HepG2 (cell line): ENCODE measurements at regions not wholly inside any gene's neighbourhood (a gene's known extent, or its start where the extent isn't known, plus 50 kb on each side); places are given as distances from the start of the nearest gene placed in this dataset.

Experiments used
- ATAC-seq: fragments of 200-7000 bp; cut with Tn5 transposase; 3 replicates; pipeline ENCODE4 v1.9.1; 2020; ENCODE audit warnings: mild to moderate bottlenecking, moderate library complexity
- BruUV-seq: library from RNA; stranded (reverse); fragments of 400-500 nt; replicated peaks from 2 replicates; lab custom pipeline; 2021; lab: Mats Ljungman, UMichigan
- CTCF ChIA-PET: fragments of 300-600 bp; formaldehyde crosslinking; extraction: SDS; loops from one replicate; lab custom pipeline; 2021; ENCODE audit warnings: low total read pairs, inconsistent platforms, low intra/inter-chr PET ratio; lab: Yijun Ruan, JAX
- POLR2A ChIA-PET: fragments of 350-600 bp; sonication (Branson Sonifier 250); formaldehyde crosslinking; loops from one replicate; lab custom pipeline; 2020; ENCODE audit warnings: antibody characterized with exemption, inconsistent platforms; lab: Yijun Ruan, JAX
- DNase-seq: peaks from one replicate; pipeline ENCODE4 v3.0.0-alpha.2; 2015; ENCODE audit warnings: low spot score
- FAIRE-seq: peaks from 3 replicates; lab custom pipeline; 2011; peaks lifted over from hg19 to GRCh38; lab: Jason Lieb, UNC
- H2AFZ ChIP-seq: one replicate; pipeline ENCODE4 v1.6.1; 2011; ENCODE audit warnings: low read length, inconsistent platforms
- H3K27ac ChIP-seq: fragments of 300-600 bp; 3 replicates; pipeline ENCODE4 v1.8.0; 2011; ENCODE audit warnings: mixed run types, mild to moderate bottlenecking, mixed read lengths, low read length, inconsistent platforms; ENCODE audit not compliant: insufficient read depth; ENCODE audit errors: extremely low read length
- H3K27me3 ChIP-seq, 2 experiments: fragments of 200-600 bp in 1 of 2; 2 replicates in 1 of 2; 3 replicates in 1 of 2; pipeline versions ENCODE4 v1.6.0 to v1.8.0; 2011; ENCODE audit warnings: low read length in 2 of 2, mild to moderate bottlenecking in 2 of 2, moderate library complexity in 2 of 2, inconsistent platforms in 1 of 2; ENCODE audit not compliant: insufficient read depth in 2 of 2, control insufficient read depth in 1 of 2
- H3K36me3 ChIP-seq, 2 experiments: fragments of 200-600 bp in 1 of 2; replicated peaks in 1 of 2; 2 replicates in 1 of 2; 3 replicates in 1 of 2; pipeline versions ENCODE4 v1.5.1 to v1.8.0; 2011; ENCODE audit warnings: low read length in 2 of 2, inconsistent platforms in 1 of 2; ENCODE audit not compliant: insufficient read depth in 2 of 2, control insufficient read depth in 1 of 2
- H3K4me1 ChIP-seq: 2 replicates; pipeline ENCODE4 v1.5.1; 2012; ENCODE audit warnings: low read length, inconsistent platforms; ENCODE audit not compliant: insufficient read depth
- H3K4me2 ChIP-seq: 2 replicates; pipeline ENCODE4 v1.6.0; 2011; ENCODE audit warnings: low read depth, low read length, inconsistent platforms
- H3K4me3 ChIP-seq, 3 experiments: fragments of 200-600 bp in 1 of 3; sonication (generic), shearing (Covaris generic) in 1 of 3; replicated peaks in 1 of 3; 2 replicates each; pipeline ENCODE4 v1.5.1; 2011 to 2016; ENCODE audit warnings: low read length in 3 of 3, inconsistent platforms in 2 of 3, low read depth in 2 of 3, mild to moderate bottlenecking in 2 of 3, control low read depth in 1 of 3, mixed read lengths in 1 of 3; ENCODE audit not compliant: insufficient read depth in 1 of 3
- H3K79me2 ChIP-seq: one replicate; pipeline ENCODE4 v1.6.1; 2011; ENCODE audit warnings: low read length, inconsistent platforms; ENCODE audit not compliant: insufficient read depth
- H3K9ac ChIP-seq: 2 replicates; pipeline ENCODE4 v1.6.0; 2011; ENCODE audit warnings: mild to moderate bottlenecking, low read depth, low read length, inconsistent platforms; ENCODE audit not compliant: insufficient read depth
- H3K9me3 ChIP-seq: 2 replicates; pipeline ENCODE4 v1.5.1; 2012; ENCODE audit warnings: mild to moderate bottlenecking, low read length
- H4K20me1 ChIP-seq: 2 replicates; pipeline ENCODE4 v1.6.0; 2011; ENCODE audit warnings: inconsistent platforms, mild to moderate bottlenecking, low read length, moderate library complexity; ENCODE audit not compliant: insufficient read depth
- ARNT ChIP-seq: fragments of 450-650 bp; IDR thresholded peaks from 2 replicates; pipeline ENCODE4 v1.6.1; 2017
- RFX1 ChIP-seq: fragments of 450-650 bp; IDR thresholded peaks from 2 replicates; pipeline ENCODE4 v1.6.1; 2017
- ZFP36L2 ChIP-seq: sonication (generic); formaldehyde crosslinking; IDR thresholded peaks from 2 replicates; pipeline ENCODE4 v1.4.0; 2020; ENCODE audit warnings: missing genetic modification reagents
- ZNF737 ChIP-seq: sonication (generic); formaldehyde crosslinking; IDR thresholded peaks from 2 replicates; pipeline ENCODE4 v1.5.0; 2020; ENCODE audit warnings: missing genetic modification reagents, mild to moderate bottlenecking, borderline replicate concordance
- WGBS: methylation state at CpG from one replicate; pipeline ENCODE4 v1.1.6; 2017; ENCODE audit warnings: low lambda C conversion rate; 5-methylcytosine and 5-hydroxymethylcytosine counted together
- in situ Hi-C: cut with HindIII; loops from 2 replicates; pipeline ENCODE4 v1.10.0; 2017; ENCODE audit warnings: low pct_unique_long_range_greater_than_20kb; ENCODE audit not compliant: extremely low pct_ligation_motif_present
- intact Hi-C: fragments of 100-400 bp; cut with micrococcal nuclease; formaldehyde crosslinking; loops from one replicate; pipeline ENCODE4 v1.10.0; 2022; ENCODE audit not compliant: unreplicated experiment
- TF ChIP-seq, protein P1 (sequence below): IDR thresholded peaks from 2 replicates; pipeline ENCODE4 v1.6.1; 2016; ENCODE audit warnings: mild to moderate bottlenecking
- TF ChIP-seq, protein P2 (sequence below): sonication (generic); formaldehyde crosslinking; IDR thresholded peaks from 2 replicates; pipeline ENCODE4 v1.5.1; 2020; ENCODE audit warnings: mild to moderate bottlenecking, moderate library complexity, missing genetic modification reagents

DNA sequence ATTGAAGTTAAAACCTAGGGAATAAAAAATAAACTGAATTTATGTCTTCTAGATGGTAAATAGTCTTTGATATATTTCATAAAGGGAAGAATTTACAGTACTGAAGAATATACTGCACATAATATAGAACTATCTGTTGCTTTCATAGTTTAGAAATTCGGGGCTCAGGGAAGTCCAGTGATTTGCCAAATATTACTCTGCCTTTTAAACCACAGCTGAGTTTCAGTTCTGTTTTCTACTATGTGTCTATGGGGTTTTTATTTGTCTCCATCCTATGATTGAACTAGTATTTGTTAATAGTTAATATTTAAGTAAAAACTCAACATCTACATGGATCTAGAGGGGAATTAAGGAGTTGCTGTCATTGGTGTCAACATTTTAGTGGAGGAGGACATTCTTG lies 715.0 kb upstream of the CDH8 start (continued):
- TF ChIP-seq, protein P1, sequence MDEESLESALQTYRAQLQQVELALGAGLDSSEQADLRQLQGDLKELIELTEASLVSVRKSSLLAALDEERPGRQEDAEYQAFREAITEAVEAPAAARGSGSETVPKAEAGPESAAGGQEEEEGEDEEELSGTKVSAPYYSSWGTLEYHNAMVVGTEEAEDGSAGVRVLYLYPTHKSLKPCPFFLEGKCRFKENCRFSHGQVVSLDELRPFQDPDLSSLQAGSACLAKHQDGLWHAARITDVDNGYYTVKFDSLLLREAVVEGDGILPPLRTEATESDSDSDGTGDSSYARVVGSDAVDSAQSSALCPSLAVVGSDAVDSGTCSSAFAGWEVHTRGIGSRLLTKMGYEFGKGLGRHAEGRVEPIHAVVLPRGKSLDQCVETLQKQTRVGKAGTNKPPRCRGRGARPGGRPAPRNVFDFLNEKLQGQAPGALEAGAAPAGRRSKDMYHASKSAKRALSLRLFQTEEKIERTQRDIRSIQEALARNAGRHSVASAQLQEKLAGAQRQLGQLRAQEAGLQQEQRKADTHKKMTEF (CRISPR knock-in tag): no peak
- no peak for TF ChIP-seq ZFP36L2

DNA sequence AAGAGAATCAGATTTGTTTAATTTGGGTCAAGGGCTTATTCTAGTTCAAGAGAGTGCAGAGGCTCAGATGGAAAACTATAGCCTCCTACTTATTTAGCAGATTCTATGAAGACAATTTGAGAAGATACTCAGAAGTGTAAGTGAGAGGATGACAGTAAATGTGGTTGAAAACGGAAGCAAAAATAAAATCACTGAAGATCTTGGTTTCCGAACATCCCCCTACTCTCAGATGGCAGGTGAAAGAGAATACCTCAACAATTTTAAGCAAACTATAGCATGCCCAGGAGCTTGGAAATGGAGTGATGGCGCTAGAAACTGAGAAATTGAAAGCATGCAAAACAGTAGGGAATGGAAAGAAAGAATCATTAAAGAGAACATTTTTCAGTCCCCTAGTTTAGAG lies 705.5 kb upstream of the CDH8 start:
- Histone ChIP-seq H2AFZ (no peak overlapping the region), H3K4me1 (no peaks in the 10 kb centered on the region), H3K79me2 (no peaks in the 10 kb centered on the region), H3K9me3 (peaks cover 81% of the 10 kb centered on the region), H3K27me3 (no peaks in the 10 kb centered on the region), H4K20me1 (no peaks in the 10 kb centered on the region), H3K27ac (no peak overlapping the region), H3K9ac (no peak overlapping the region), H3K4me3 (no peak overlapping the region), H3K36me3 (no peaks in the 10 kb centered on the region), H3K4me2 (no peak overlapping the region)
- WGBS: 33% methylated on average over 3 of the region's 3 CpGs
- TF ChIP-seq ARNT: no peak
- TF ChIP-seq ZNF737 (CRISPR knock-in tag): no peak
- no peak for TF ChIP-seq RFX1
- TF ChIP-seq, protein P2, sequence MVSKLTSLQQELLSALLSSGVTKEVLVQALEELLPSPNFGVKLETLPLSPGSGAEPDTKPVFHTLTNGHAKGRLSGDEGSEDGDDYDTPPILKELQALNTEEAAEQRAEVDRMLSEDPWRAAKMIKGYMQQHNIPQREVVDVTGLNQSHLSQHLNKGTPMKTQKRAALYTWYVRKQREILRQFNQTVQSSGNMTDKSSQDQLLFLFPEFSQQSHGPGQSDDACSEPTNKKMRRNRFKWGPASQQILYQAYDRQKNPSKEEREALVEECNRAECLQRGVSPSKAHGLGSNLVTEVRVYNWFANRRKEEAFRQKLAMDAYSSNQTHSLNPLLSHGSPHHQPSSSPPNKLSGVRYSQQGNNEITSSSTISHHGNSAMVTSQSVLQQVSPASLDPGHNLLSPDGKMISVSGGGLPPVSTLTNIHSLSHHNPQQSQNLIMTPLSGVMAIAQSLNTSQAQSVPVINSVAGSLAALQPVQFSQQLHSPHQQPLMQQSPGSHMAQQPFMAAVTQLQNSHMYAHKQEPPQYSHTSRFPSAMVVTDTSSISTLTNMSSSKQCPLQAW: no peak
- FAIRE-seq (no peak), ATAC-seq (no peak), DNase-seq (no peak)
- intact Hi-C loops (no loop called here), in situ Hi-C loops (no loop called here)
- POLR2A ChIA-PET: no interaction called here
- CTCF ChIA-PET: no interaction called here
- BruUV-seq: no TSS peak
